AG09309 (cell line): ENCODE measurements at regions not wholly inside any gene's neighbourhood (a gene's known extent, or its start where the extent isn't known, plus 50 kb on each side); places are given as distances from the start of the nearest gene placed in this dataset.

Experiments used
- DNase-seq: peaks from one replicate; pipeline ENCODE4 v3.0.0-alpha.2; 2010; ENCODE audit warnings: low read depth
- H3K4me3 ChIP-seq: 2 replicates; pipeline ENCODE4 v1.5.1; 2011; ENCODE audit warnings: mild to moderate bottlenecking, low read depth, low read length, moderate library complexity; ENCODE audit not compliant: control insufficient read depth
- TF ChIP-seq, protein P1 (sequence below): IDR thresholded peaks from 2 replicates; pipeline ENCODE4 v1.5.1; 2011; ENCODE audit warnings: mild to moderate bottlenecking, low read depth, low read length, inconsistent platforms; ENCODE audit not compliant: insufficient read depth, control insufficient read depth; ENCODE audit errors: missing control alignments

DNA sequence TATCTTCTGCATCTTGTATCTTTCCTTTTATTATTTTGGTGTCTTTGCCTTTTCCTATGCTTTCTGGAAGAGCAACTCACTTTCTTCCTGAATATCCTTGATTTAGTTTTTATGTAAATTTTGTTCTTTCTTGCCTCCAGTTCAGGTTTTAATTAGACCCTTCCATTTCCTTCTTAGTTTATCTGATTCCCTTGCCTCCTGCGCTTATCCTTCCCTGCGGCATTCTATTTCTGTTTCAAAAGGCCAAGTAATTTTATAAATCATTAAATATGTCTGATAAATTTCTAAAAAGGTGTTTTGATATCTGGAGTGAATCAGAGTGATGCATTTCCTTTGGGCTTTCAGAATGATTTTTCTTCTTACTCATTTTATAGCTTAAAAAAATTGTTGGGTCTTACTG lies 167.7 kb upstream of the WDR11 start:
- TF ChIP-seq, protein P1, sequence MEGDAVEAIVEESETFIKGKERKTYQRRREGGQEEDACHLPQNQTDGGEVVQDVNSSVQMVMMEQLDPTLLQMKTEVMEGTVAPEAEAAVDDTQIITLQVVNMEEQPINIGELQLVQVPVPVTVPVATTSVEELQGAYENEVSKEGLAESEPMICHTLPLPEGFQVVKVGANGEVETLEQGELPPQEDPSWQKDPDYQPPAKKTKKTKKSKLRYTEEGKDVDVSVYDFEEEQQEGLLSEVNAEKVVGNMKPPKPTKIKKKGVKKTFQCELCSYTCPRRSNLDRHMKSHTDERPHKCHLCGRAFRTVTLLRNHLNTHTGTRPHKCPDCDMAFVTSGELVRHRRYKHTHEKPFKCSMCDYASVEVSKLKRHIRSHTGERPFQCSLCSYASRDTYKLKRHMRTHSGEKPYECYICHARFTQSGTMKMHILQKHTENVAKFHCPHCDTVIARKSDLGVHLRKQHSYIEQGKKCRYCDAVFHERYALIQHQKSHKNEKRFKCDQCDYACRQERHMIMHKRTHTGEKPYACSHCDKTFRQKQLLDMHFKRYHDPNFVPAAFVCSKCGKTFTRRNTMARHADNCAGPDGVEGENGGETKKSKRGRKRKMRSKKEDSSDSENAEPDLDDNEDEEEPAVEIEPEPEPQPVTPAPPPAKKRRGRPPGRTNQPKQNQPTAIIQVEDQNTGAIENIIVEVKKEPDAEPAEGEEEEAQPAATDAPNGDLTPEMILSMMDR = no peak
- no peak for DNase-seq
- H3K4me3 ChIP-seq = no peak overlapping the region

- TF ChIP-seq, protein P1 = no peak
- H3K4me3 ChIP-seq = no peak overlapping the region
- DNase-seq = no peak
Observed at GRCh38 chr10:120684226-120684625, 166.9 kb upstream of the WDR11 start.

- TF ChIP-seq, protein P1 = no peak
- H3K4me3 ChIP-seq = no peak overlapping the region
- no peak for DNase-seq
Observed at GRCh38 chr10:120685136-120685535, 166.0 kb upstream of the WDR11 start.

DNA sequence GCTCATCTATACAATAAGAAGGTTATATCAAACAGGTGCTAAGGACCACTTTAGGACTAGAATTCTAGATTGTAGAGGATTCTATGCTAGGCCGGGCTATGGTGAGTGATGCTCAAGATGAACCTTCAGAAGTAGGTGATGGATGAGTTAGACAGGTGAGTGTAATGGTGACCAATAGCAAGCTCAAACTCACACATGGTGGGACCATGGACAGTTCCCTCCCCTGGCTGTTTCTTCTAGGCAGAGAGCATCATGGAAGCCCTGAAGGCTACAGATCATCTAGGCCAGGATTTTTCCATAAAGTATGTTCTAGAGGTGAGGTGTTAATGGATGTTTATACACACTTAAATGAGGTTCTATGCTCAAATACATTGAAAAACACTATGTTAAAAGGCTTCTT lies 162.2 kb upstream of the WDR11 start:
- TF ChIP-seq, protein P1 = no peak
- no peak for DNase-seq
- no peak overlapping the region for H3K4me3 ChIP-seq

DNA sequence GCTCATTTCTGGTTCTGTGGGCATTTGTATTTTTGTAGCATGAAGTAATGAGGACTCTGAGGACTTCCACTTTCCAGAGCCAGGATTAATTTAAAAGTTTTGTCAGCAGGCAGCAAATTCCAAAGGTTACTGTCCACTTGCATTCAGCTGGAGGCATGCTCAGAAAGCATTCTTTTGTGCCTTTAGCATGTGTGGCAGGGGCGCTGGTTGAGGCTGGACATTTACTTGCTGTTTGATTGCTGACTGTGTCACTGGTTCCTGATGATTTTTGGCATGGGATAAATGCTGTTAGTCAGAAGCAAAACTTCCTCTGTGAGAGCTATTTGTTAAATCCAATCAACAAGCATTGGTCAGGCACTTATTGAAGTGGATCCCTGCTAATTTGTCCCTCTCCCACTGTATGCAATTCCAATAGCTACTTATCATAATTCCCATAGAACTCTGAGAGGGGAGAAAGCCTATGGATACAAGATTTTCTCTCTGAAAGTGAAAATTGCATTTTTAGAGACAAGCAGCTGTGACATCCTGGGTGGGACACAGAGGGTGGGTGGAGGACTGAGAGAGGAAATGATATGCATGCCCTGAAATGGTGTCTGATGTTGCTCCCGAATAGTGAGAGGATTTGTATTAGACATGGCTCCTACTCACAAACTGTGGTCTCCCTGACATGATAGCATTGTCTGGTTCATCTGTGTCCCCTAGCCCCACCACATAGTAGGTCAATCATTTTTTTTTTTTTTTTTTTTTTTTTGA lies 161.2 kb upstream of the WDR11 start:
- TF ChIP-seq, protein P1 = no peak
- no peak for DNase-seq
- no peak overlapping the region for H3K4me3 ChIP-seq

DNA sequence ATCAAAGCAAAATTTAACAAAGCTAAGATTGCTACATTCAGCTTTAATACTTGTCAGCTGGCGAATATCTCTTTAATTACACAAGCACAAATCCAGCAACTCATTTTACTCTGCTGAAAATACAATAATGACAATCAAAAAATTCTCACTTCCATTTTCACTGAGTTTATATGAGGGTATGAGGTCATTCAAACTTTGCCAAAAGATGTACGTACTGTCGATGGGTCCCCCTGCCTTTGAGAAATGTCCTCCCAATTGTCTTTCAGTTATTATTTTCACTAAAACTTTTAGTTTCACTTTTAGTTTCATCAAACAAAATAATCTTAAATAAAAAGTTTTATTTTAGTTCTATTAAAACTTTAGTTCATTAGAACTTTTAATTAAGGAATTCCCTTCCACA lies 159.5 kb upstream of the WDR11 start:
- no peak overlapping the region for H3K4me3 ChIP-seq
- TF ChIP-seq, protein P1 = no peak
- DNase-seq = no peak

DNA sequence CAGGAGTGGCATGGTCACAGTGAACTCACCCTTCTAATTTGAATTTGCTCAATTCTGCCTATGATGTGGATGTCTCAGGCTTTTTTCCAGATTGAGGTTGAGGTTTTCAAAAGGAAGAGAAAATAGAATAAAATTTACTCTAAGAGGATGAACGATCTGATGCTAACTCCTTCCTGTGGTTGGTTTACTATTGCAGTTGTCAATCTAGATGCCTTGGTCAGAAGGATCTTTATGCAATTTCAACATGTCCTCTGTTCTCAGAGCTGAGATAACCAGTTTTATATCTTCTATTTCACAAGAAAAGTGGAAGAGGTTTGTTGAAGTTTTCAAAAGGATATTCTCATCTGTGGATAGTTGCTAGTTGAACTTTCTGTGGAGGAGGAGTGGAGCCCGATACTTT lies 150.7 kb upstream of the WDR11 start:
- DNase-seq = no peak
- no peak overlapping the region for H3K4me3 ChIP-seq
- TF ChIP-seq, protein P1 = no peak
